Spleen (tissue), 7 donors: ENCODE measurements at regions not wholly inside any gene's neighbourhood (a gene's known extent, or its start where the extent isn't known, plus 50 kb on each side); places are given as distances from the start of the nearest gene placed in this dataset.

Source experiments
- POLR2A ChIP-seq, 3 donors: fragments of 450-650 bp; IDR thresholded peaks; one replicate each; pipeline ENCODE4 v1.5.1; 2017; ENCODE audit warnings: antibody characterized with exemption in 3 of 3, mild to moderate bottlenecking in 1 of 3
- POLR2AphosphoS5 ChIP-seq, 3 donors: sonication (generic); formaldehyde crosslinking; IDR thresholded peaks; one replicate each; pipeline ENCODE4 v1.5.1; 2017; ENCODE audit warnings: antibody characterized with exemption in 3 of 3
- TF ChIP-seq, protein P1 (sequence below), 11 experiments: fragments of 200-600 bp in 7 of 11; fragments of 450-650 bp in 4 of 11; sonication (generic) in 4 of 11; IDR thresholded peaks in 8 of 11; conservative IDR thresholded peaks in 3 of 11; 1 replicate in 7 of 11; 2 replicates in 4 of 11; pipeline versions ENCODE4 v1.4.0 to v1.8.0; 2016 to 2021; ENCODE audit warnings: antibody characterized with exemption in 11 of 11, inconsistent platforms in 4 of 11, mild to moderate bottlenecking in 1 of 11
- donor health status: DM: no; HTN: no; CAD: no; lungs with moderate emphysema.
- donor health status: DM: no; HTN: no; CAD: no.
- donor health status: DM: no; HTN: no; CAD: no.

DNA sequence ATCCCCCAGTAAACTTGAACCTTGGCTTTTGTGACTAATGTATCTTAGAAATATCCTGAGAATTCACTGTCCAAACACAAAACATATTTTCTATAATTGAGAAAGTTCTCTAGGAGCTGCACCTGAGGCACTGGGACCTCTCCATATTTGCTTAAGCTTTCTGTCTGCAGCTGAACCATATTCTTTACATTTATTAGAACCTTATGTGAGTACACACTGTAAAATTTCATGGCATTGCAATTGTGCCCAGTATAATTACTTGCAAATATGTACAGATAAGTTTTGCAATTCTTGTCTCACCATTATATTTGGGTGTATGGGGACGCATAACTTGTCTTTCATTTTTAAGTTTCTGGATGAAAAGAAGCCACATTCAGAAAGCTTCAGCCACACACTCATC is 280.7 kb upstream of the KLHL1 start:
- no peak for TF ChIP-seq POLR2AphosphoS5 (IDR thresholded peaks at IDR 0.05)
- TF ChIP-seq POLR2A (IDR thresholded peaks at IDR 0.05) = no peak
- TF ChIP-seq, protein P1, sequence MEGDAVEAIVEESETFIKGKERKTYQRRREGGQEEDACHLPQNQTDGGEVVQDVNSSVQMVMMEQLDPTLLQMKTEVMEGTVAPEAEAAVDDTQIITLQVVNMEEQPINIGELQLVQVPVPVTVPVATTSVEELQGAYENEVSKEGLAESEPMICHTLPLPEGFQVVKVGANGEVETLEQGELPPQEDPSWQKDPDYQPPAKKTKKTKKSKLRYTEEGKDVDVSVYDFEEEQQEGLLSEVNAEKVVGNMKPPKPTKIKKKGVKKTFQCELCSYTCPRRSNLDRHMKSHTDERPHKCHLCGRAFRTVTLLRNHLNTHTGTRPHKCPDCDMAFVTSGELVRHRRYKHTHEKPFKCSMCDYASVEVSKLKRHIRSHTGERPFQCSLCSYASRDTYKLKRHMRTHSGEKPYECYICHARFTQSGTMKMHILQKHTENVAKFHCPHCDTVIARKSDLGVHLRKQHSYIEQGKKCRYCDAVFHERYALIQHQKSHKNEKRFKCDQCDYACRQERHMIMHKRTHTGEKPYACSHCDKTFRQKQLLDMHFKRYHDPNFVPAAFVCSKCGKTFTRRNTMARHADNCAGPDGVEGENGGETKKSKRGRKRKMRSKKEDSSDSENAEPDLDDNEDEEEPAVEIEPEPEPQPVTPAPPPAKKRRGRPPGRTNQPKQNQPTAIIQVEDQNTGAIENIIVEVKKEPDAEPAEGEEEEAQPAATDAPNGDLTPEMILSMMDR (IDR thresholded peaks at IDR 0.05 in 8 of 11, conservative IDR thresholded peaks at IDR 0.05 in 3 of 11) = no peak
